DOHH2 (cell line): ENCODE measurements at regions not wholly inside any gene's neighbourhood (a gene's known extent, or its start where the extent isn't known, plus 50 kb on each side); places are given as distances from the start of the nearest gene placed in this dataset.

Source experiments
- H3F3A ChIP-seq: fragments of 200-600 bp; sonication (generic), shearing (Covaris generic); 2 replicates; pipeline ENCODE4 v1.6.0; 2016; ENCODE audit warnings: antibody characterized with exemption, mild to moderate bottlenecking; ENCODE audit not compliant: control insufficient read depth, insufficient read depth
- H3K27ac ChIP-seq: fragments of 200-600 bp; sonication (generic); 2 replicates; pipeline ENCODE4 v1.5.1; 2014; ENCODE audit warnings: low read depth, mild to moderate bottlenecking, low read length, moderate library complexity
- H3K27me3 ChIP-seq: fragments of 200-600 bp; sonication (generic); 2 replicates; pipeline ENCODE4 v1.6.1; 2014; ENCODE audit warnings: mild to moderate bottlenecking, low read length, mixed read lengths; ENCODE audit not compliant: control insufficient read depth
- H3K36me3 ChIP-seq: fragments of 200-600 bp; sonication (generic); 2 replicates; pipeline ENCODE4 v1.6.1; 2014; ENCODE audit warnings: mild to moderate bottlenecking, low read length, moderate library complexity, mixed read lengths; ENCODE audit not compliant: control insufficient read depth
- H3K4me1 ChIP-seq: fragments of 200-600 bp; sonication (generic); 2 replicates; pipeline ENCODE4 v1.6.1; 2014; ENCODE audit warnings: mild to moderate bottlenecking, low read length, mixed read lengths; ENCODE audit not compliant: control insufficient read depth
- H3K4me2 ChIP-seq: fragments of 200-600 bp; sonication (generic); 2 replicates; pipeline ENCODE4 v1.6.0; 2014; ENCODE audit warnings: mild to moderate bottlenecking, low read length, moderate library complexity
- H3K4me3 ChIP-seq: fragments of 200-600 bp; sonication (generic); 2 replicates; pipeline ENCODE4 v1.5.1; 2014; ENCODE audit warnings: mild to moderate bottlenecking, low read length, mixed read lengths
- H3K79me2 ChIP-seq: fragments of 200-600 bp; sonication (generic); 2 replicates; pipeline ENCODE4 v1.6.1; 2014; ENCODE audit warnings: mild to moderate bottlenecking, low read length, mixed read lengths; ENCODE audit not compliant: control insufficient read depth
- H3K9me2 ChIP-seq: fragments of 200-600 bp; sonication (generic); replicated peaks from 2 replicates; pipeline ENCODE4 v1.6.1; 2014; ENCODE audit warnings: mild to moderate bottlenecking, low read length, mixed read lengths; ENCODE audit not compliant: control insufficient read depth
- H3K9me3 ChIP-seq: fragments of 200-600 bp; sonication (generic); 2 replicates; pipeline ENCODE4 v1.6.1; 2014; ENCODE audit warnings: antibody characterized with exemption, low read length, mixed read lengths; ENCODE audit not compliant: control insufficient read depth, insufficient read depth
- H4K20me1 ChIP-seq: fragments of 200-600 bp; sonication (generic); 2 replicates; pipeline ENCODE4 v1.6.0; 2014; ENCODE audit warnings: low read depth, mild to moderate bottlenecking, antibody characterized with exemption, low read length, moderate library complexity; ENCODE audit not compliant: control insufficient read depth, insufficient read depth
- EZH2phosphoT487 ChIP-seq: fragments of 200-600 bp; sonication (generic); IDR thresholded peaks from 2 replicates; pipeline ENCODE4 v1.6.1; 2017; ENCODE audit warnings: borderline replicate concordance, mild to moderate bottlenecking, antibody characterized with exemption, low read length, moderate library complexity, mixed read lengths
- TF ChIP-seq, protein P1 (sequence below): fragments of 200-600 bp; sonication (generic); IDR thresholded peaks from one replicate; pipeline ENCODE4 v1.5.1; 2014; ENCODE audit warnings: antibody characterized with exemption, mild to moderate bottlenecking, low read depth, low read length; ENCODE audit not compliant: poor library complexity, severe bottlenecking

DNA sequence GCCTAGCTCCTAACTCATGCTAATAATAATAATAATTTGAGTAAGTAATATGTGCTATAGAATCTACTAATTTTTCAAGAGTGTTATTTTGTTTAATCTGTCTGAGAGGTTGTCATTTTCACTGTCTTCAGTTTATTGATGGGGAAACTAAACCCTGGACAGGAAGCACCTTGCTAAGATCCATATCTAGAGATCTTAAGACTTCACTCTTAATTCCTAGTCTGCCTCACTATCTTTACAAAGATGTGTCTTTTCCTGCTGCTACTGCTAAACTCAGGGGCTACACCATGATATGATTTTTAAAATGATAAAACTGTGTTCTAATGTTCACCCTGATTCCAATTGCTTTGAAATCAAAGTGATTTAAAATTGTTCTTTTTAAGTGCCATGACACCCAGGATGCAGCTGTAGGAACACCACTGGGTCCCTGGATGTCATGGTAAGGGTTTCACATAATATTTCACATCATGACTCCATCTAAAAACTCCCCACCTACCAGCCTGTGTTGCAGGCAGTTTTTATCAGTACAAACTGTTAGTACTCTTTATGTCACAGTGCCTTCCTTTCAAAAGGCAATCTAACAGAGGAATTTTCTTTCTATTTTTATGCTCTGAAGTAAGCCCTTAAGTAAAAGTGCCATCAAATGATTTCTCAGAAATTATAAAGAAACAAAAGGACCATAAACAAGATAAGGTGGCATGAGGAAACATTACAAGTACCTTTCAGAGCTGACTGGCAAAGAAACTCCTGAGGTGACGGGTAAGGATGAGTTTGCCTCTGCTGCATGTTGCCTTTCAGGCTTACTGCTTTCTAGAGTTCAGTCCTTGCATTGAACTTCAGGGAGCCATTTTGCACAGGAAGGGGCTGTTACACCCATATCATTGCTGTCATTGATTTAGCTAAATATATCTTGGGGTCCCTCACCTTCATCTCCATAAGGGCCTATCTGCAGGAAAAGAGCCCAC, 160.1 kb upstream of the SATB1 start:
- H3K36me3 ChIP-seq = no peaks in the 10 kb centered on the region
- no peaks in the 10 kb centered on the region for H3K9me2 ChIP-seq
- no peak overlapping the region for H3K27ac ChIP-seq
- no peaks in the 10 kb centered on the region for H3F3A ChIP-seq
- H3K4me2 ChIP-seq = no peak overlapping the region
- no peaks in the 10 kb centered on the region for H4K20me1 ChIP-seq
- H3K4me3 ChIP-seq = no peak overlapping the region
- 0 out of 2 replicates have a peak, but pooled peaks cover 6% of the 10 kb centered on the region for H3K9me3 ChIP-seq
- TF ChIP-seq, protein P1, sequence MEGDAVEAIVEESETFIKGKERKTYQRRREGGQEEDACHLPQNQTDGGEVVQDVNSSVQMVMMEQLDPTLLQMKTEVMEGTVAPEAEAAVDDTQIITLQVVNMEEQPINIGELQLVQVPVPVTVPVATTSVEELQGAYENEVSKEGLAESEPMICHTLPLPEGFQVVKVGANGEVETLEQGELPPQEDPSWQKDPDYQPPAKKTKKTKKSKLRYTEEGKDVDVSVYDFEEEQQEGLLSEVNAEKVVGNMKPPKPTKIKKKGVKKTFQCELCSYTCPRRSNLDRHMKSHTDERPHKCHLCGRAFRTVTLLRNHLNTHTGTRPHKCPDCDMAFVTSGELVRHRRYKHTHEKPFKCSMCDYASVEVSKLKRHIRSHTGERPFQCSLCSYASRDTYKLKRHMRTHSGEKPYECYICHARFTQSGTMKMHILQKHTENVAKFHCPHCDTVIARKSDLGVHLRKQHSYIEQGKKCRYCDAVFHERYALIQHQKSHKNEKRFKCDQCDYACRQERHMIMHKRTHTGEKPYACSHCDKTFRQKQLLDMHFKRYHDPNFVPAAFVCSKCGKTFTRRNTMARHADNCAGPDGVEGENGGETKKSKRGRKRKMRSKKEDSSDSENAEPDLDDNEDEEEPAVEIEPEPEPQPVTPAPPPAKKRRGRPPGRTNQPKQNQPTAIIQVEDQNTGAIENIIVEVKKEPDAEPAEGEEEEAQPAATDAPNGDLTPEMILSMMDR = no peak
- no peak for TF ChIP-seq EZH2phosphoT487
- no peaks in the 10 kb centered on the region for H3K4me1 ChIP-seq
- H3K79me2 ChIP-seq = no peaks in the 10 kb centered on the region
- H3K27me3 ChIP-seq = no peaks in the 10 kb centered on the region

DNA sequence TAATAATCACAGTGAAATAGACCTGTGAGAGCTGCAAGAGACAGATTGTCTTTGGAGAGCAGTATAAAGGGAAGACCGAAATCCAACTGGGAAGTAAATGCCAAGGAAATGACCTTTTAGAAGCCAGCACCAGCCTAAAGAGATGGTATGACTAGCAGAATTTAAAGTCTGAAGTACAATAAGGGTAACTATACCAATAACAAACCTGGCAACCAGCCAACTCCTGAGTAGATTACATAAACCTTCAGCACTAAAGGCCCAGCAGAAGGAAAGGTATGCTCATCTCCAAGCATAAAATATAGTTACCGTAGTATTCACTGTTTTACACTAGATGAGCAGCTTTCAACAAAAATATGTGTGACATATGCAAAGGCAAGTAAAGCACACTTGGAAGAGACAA, 155.1 kb upstream of the SATB1 start:
- no peaks in the 10 kb centered on the region for H3K36me3 ChIP-seq

DNA sequence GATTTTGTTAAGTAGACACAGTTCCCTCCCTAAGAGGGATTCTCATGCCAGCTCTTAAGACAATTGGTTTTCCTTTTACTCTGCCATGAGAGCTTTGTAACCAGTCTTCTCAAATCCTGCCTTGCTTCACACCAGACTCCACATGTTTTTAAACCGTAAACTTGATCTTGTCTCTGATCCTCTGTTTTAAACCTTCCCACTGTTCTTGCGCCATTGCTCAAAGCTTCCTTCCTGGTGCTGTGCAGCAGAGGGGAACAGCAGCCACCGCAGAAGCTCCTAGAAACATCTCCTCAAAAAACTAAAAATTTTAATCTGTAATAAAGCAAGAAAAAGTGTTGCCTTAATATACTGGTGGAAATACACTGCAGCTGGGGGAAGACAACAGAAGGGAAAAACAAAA, 154.5 kb upstream of the SATB1 start:
- no peak overlapping the region for H3K27ac ChIP-seq
- H4K20me1 ChIP-seq = no peaks in the 10 kb centered on the region
- H3K4me1 ChIP-seq = no peaks in the 10 kb centered on the region
- H3F3A ChIP-seq = no peaks in the 10 kb centered on the region
- H3K27me3 ChIP-seq = no peaks in the 10 kb centered on the region
- H3K36me3 ChIP-seq = no peaks in the 10 kb centered on the region
- no peaks in the 10 kb centered on the region for H3K79me2 ChIP-seq
- H3K9me3 ChIP-seq = 0 out of 2 replicates have a peak, but pooled peaks cover 6% of the 10 kb centered on the region
- no peaks in the 10 kb centered on the region for H3K9me2 ChIP-seq
- no peak overlapping the region for H3K4me3 ChIP-seq
- TF ChIP-seq, protein P1 = no peak
- TF ChIP-seq EZH2phosphoT487 = no peak
- H3K4me2 ChIP-seq = no peak overlapping the region

More for the DNA sequence above, 155.1 kb upstream of the SATB1 start:
- H3K4me1 ChIP-seq = no peaks in the 10 kb centered on the region
- no peaks in the 10 kb centered on the region for H3K79me2 ChIP-seq
- no peak overlapping the region for H3K27ac ChIP-seq
- no peaks in the 10 kb centered on the region for H4K20me1 ChIP-seq
- no peaks in the 10 kb centered on the region for H3K27me3 ChIP-seq
- H3K9me2 ChIP-seq = no peaks in the 10 kb centered on the region
- TF ChIP-seq EZH2phosphoT487 = no peak
- TF ChIP-seq, protein P1 = no peak
- H3K4me2 ChIP-seq = no peak overlapping the region
- no peaks in the 10 kb centered on the region for H3F3A ChIP-seq
- 0 out of 2 replicates have a peak, but pooled peaks cover 6% of the 10 kb centered on the region for H3K9me3 ChIP-seq
- no peak overlapping the region for H3K4me3 ChIP-seq
